ENCODE measurements at regions not wholly inside any gene's neighbourhood (a gene's known extent, or its start where the extent isn't known, plus 50 kb on each side); places are given as distances from the start of the nearest gene placed in this dataset.
A peak's percentile ranks its signal among the peaks of the same experiment; 100 is the strongest.

GRCh38 chr9:90400091-90400490 lies 242.5 kb downstream of the DIRAS2 start:
- Histone ChIP-seq H3K27me3 (ENCODE audit: control insufficient read depth, insufficient read depth, low read length) (no peaks in the 10 kb centered on the region), H3K36me3 (replicated peaks; ENCODE audit: control insufficient read depth, insufficient read depth, low read length) (no peaks in the 10 kb centered on the region), H3K4me3 (ENCODE audit: insufficient read depth, low read depth, low read length) (no peak overlapping the region)
- no peak for DNase-seq

DNA sequence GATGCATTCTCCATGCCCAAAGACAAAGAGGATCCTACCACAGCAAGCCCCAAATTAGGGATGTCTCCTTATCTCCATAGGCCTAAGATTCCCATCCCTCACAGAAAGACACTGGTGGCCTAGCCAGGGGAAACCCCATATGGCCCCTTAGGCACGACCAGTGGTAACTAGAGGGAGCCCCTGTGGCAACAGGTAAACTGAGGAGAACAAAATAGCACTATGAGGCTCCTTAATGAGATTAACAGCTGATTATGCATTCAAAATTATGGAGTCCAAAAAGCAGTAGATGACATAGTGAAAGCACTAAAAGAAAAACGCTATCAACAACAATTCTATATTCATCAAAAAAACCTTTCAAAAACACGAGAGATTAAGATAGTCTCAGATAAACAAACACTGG lies 234.0 kb downstream of the DIRAS2 start:
- H3K36me3 ChIP-seq (replicated peaks; ENCODE audit: control insufficient read depth, insufficient read depth, low read length) = no peaks in the 10 kb centered on the region
- H3K4me3 ChIP-seq (ENCODE audit: insufficient read depth, low read depth, low read length) = no peak overlapping the region
- H3K27me3 ChIP-seq (ENCODE audit: control insufficient read depth, insufficient read depth, low read length) = no peaks in the 10 kb centered on the region
- DNase-seq = no peak

DNA sequence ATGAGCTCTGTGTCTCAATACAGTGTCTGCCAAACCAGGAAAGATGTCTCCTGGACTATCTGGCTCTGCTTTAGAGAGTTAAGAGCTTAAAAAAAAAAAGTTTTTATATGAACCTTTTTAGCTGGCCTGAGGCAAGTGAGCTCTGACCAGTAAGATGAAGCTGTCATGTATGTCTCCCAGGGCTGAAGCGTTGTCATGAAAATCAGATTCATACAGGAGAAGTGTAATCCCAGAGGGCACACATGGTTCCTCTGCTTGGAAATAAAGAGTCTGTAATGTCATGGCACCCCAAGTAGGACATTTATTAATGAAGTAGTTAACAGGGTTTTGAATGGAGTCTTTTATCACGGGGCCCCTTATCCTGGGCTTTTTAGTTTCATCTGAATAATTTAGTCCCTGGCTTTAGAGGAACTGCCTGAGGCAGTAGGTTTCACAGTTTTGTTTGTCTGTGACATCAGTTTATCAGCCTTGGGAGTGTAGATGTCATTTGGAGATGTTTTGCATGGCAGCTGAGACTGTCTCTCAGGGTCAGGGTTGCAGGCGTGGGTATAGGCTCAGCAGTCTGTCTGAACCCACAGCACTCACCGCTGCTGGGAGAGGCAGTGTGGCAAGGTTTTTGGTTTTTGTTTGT lies 223.3 kb downstream of the DIRAS2 start:
- no peaks in the 10 kb centered on the region for H3K27me3 ChIP-seq (ENCODE audit: control insufficient read depth, insufficient read depth, low read length)
- no peaks in the 10 kb centered on the region; the same call in 1 of the 2 replicates for H3K36me3 ChIP-seq (replicated peaks; ENCODE audit: control insufficient read depth, insufficient read depth, low read length)
- DNase-seq = no peak
- H3K4me3 ChIP-seq (ENCODE audit: insufficient read depth, low read depth, low read length) = no peak overlapping the region

DNA sequence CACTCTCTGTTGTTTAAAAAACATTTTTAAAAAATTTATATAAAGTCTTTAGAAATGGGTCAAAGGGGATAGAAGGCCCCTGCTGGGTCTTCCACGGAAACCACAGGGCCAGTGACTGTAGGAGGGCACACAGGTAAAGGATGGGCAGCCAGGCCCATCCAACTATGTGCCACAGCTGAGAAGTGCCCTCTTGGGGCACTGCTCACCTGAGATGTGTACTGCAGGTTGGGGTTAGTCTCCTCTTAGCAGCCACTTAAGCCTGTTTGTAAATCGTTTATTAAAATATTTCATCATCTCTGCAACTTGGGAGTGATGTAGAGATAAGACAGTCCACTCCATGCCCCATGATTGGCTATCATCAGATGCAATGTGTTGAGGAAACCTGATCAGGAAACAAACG lies 222.4 kb downstream of the DIRAS2 start:
- Histone ChIP-seq H3K4me3 (ENCODE audit: insufficient read depth, low read depth, low read length) (no peak overlapping the region), H3K27me3 (ENCODE audit: control insufficient read depth, insufficient read depth, low read length) (no peaks in the 10 kb centered on the region)
- no peak for DNase-seq

GRCh38 chr9:90420768-90421513 lies 221.7 kb downstream of the DIRAS2 start:
- H3K4me3 ChIP-seq (ENCODE audit: insufficient read depth, low read depth, low read length) = no peak overlapping the region
- no peaks in the 10 kb centered on the region for H3K27me3 ChIP-seq (ENCODE audit: control insufficient read depth, insufficient read depth, low read length)
- no peak for DNase-seq
- H3K36me3 ChIP-seq (replicated peaks; ENCODE audit: control insufficient read depth, insufficient read depth, low read length) = no peaks in the 10 kb centered on the region; the same call in 1 of the 2 replicates

More for the DNA sequence above, 222.4 kb downstream of the DIRAS2 start:
- no peaks in the 10 kb centered on the region; the same call in 1 of the 2 replicates for H3K36me3 ChIP-seq (replicated peaks; ENCODE audit: control insufficient read depth, insufficient read depth, low read length)

GRCh38 chr9:90421786-90422185 lies 220.8 kb downstream of the DIRAS2 start:
- Histone ChIP-seq H3K27me3 (ENCODE audit: control insufficient read depth, insufficient read depth, low read length) (no peaks in the 10 kb centered on the region), H3K4me3 (ENCODE audit: insufficient read depth, low read depth, low read length) (no peak overlapping the region), H3K36me3 (replicated peaks; ENCODE audit: control insufficient read depth, insufficient read depth, low read length) (no peaks in the 10 kb centered on the region; the same call in 1 of the 2 replicates)
- DNase-seq = no peak

DNA sequence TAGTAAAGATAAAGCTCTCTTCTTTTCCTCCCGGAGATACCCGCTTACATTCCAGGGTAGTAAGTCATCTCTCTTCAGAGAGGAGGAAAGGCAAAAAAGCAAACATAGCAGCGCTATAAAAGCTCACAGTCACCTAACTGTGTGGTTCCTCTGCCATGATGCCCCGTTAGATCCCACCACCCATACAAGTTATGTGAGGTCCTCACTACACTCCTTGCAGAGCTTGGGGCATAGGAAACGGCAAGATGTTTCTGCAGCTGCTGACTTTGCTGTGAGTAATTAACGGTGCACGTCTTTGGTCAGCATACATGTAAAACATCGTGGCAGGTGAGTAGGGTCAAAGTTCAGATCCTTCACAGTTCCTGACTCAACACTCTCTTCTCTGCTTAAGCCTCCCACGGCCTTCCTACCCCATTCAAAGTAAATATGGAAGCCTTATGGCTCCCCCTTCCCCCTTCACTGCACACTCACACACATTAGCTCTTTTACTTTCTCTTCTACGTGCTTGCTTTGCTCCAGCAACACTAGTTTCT lies 218.9 kb downstream of the DIRAS2 start:
- no peak for DNase-seq
- no peak overlapping the region for H3K4me3 ChIP-seq (ENCODE audit: insufficient read depth, low read depth, low read length)
- no peaks in the 10 kb centered on the region; the same call in 1 of the 2 replicates for H3K36me3 ChIP-seq (replicated peaks; ENCODE audit: control insufficient read depth, insufficient read depth, low read length)
- H3K27me3 ChIP-seq (ENCODE audit: control insufficient read depth, insufficient read depth, low read length) = no peaks in the 10 kb centered on the region

DNA sequence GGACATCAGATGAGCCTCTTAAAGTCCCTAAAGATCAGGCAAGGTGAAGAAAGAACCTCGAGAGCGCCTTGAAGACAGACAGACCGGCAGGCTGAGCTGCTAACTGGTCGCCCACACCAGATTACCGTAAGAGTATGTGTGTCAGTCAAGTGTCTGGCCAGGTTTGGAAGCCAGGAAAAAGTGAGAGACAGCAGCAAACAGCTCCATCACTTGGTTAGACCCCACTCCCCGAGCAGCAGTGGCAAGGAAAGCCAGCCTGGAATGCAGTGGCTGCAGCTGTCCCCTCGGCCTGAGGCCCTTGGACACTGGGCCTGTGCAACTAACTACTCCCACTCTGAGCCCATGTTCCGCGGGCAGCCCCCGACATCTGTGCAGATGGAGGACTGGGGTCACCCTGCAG lies 214.1 kb downstream of the DIRAS2 start:
- Histone ChIP-seq H3K27me3 (ENCODE audit: control insufficient read depth, insufficient read depth, low read length) (no peaks in the 10 kb centered on the region), H3K4me3 (ENCODE audit: insufficient read depth, low read depth, low read length) (no peak overlapping the region), H3K36me3 (replicated peaks; ENCODE audit: control insufficient read depth, insufficient read depth, low read length) (no peaks in the 10 kb centered on the region)
- no peak for DNase-seq

DNA sequence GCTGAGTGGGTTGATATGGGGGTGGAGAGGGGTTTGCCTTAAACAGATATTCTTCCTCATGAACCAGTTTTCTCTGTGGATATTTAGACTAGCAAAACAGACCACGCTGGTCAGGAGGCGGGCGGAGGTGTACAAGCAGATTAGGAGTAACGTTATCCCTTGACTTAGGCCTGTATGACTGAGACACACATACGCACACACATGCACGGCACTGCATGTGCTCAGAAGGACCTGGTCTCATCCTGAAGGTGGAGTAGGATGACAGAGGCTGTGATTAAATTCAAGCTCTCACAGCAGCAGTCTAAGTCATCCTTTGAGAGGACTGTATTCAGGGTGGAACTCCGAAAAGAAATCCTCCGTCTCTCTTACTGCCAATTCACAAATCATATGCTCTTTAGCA lies 209.7 kb downstream of the DIRAS2 start:
- DNase-seq = no peak
- no peaks in the 10 kb centered on the region for H3K36me3 ChIP-seq (replicated peaks; ENCODE audit: control insufficient read depth, insufficient read depth, low read length)
- H3K4me3 ChIP-seq (ENCODE audit: insufficient read depth, low read depth, low read length) = peak overlapping the region; percentile 25
- H3K27me3 ChIP-seq (ENCODE audit: control insufficient read depth, insufficient read depth, low read length) = no peaks in the 10 kb centered on the region

GRCh38 chr9:90433398-90433941 lies 209.2 kb downstream of the DIRAS2 start:
- no peaks in the 10 kb centered on the region for H3K36me3 ChIP-seq (replicated peaks; ENCODE audit: control insufficient read depth, insufficient read depth, low read length)
- no peaks in the 10 kb centered on the region for H3K27me3 ChIP-seq (ENCODE audit: control insufficient read depth, insufficient read depth, low read length)
- H3K4me3 ChIP-seq (ENCODE audit: insufficient read depth, low read depth, low read length) = peak overlapping the region; percentile 25
- peak; percentile 74 for DNase-seq

GRCh38 chr9:90441814-90442213 lies 200.8 kb downstream of the DIRAS2 start:
- no peaks in the 10 kb centered on the region; the same call in 1 of the 2 replicates for H3K27me3 ChIP-seq (ENCODE audit: control insufficient read depth, insufficient read depth, low read length)
- DNase-seq = no peak

DNA sequence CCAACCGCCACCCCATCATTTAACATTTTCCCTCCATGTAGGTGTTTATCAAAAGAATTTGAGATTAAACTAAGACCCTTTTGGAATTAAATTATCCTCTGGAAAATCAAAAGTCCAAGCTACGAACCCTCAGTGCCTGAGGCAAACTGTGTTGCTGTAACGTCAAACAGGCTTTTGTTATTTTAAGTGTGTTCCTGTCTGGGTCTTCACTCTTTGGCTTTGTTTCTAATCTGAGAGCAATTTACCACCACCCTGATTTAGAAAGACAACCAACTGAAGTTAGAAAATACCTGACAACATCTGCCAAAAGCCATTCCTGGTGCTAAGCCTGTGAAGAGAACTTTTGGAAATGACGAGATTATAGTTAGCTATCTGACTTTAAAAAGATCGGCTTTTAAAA lies 199.9 kb downstream of the DIRAS2 start:
- Histone ChIP-seq H3K4me3 (ENCODE audit: insufficient read depth, low read depth, low read length) (no peak overlapping the region), H3K27me3 (ENCODE audit: control insufficient read depth, insufficient read depth, low read length) (no peaks in the 10 kb centered on the region; the same call in 1 of the 2 replicates), H3K36me3 (replicated peaks; ENCODE audit: control insufficient read depth, insufficient read depth, low read length) (no peaks in the 10 kb centered on the region)
- DNase-seq = no peak

More at GRCh38 chr9:90441814-90442213, 200.8 kb downstream of the DIRAS2 start:
- H3K36me3 ChIP-seq (replicated peaks; ENCODE audit: control insufficient read depth, insufficient read depth, low read length) = no peaks in the 10 kb centered on the region
- no peak overlapping the region for H3K4me3 ChIP-seq (ENCODE audit: insufficient read depth, low read depth, low read length)

DNA sequence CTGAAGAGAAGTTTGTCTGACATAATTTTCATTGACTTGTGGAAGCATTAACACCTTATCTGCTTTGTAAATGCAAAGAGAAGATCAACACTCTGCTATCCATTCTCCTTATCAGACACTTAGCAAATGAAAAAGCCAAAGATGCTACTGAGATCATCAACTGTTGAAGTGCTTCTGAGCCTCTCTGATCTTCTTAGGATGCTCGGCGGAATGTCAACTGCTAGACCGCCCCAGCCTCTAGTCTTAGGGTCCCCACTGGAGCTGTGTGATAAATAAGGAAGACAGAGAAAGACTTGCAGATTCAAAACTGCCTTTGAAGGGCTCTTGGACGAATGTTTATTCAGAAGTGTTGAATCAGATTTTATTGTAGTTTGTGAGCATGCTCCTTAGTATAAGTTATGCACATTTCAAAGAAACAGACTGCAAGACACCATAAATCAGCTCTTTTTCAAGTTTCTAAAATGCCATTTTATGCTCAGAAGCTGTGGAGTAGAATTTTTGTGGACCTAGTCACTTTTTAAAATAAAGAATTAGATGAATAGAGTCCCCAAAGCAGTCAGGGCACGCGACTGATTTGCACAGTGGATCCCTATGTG lies 197.9 kb downstream of the DIRAS2 start:
- Histone ChIP-seq H3K4me3 (ENCODE audit: insufficient read depth, low read depth, low read length) (no peak overlapping the region), H3K27me3 (ENCODE audit: control insufficient read depth, insufficient read depth, low read length) (no peaks in the 10 kb centered on the region; the same call in 1 of the 2 replicates), H3K36me3 (replicated peaks; ENCODE audit: control insufficient read depth, insufficient read depth, low read length) (no peaks in the 10 kb centered on the region)
- DNase-seq = no peak

DNA sequence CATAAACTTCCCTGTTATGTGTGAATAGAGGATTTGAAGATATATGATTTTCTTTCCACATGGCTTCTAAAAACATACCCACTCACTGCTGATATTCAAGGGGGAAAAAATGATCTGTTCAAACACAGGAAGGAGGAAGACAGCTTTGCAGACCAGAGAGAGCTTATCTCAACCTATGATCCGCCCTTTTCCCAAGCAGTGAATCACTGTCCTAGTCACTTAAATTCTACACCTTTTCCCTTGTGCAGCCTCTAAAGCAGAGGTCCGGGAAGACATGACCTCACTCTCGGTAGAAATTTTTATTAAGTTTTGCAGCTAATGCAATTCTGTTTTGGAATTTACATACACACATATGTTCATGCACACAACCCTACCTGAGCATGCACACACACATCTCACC lies 197.2 kb downstream of the DIRAS2 start:
- no peaks in the 10 kb centered on the region; the same call in 1 of the 2 replicates for H3K27me3 ChIP-seq (ENCODE audit: control insufficient read depth, insufficient read depth, low read length)
- H3K36me3 ChIP-seq (replicated peaks; ENCODE audit: control insufficient read depth, insufficient read depth, low read length) = no peaks in the 10 kb centered on the region
- no peak for DNase-seq
- no peak overlapping the region for H3K4me3 ChIP-seq (ENCODE audit: insufficient read depth, low read depth, low read length)
